Choroid plexus epithelial cell (primary cell): ENCODE measurements at regions not wholly inside any gene's neighbourhood (a gene's known extent, or its start where the extent isn't known, plus 50 kb on each side); places are given as distances from the start of the nearest gene placed in this dataset.

Experiments used
- DNase-seq: peaks from one replicate; pipeline ENCODE4 v3.0.0-alpha.2; 2010; ENCODE audit warnings: low read depth
- H3K4me3 ChIP-seq: 2 replicates; pipeline ENCODE4 v1.5.1; 2011; ENCODE audit warnings: low read depth, mild to moderate bottlenecking, control low read depth, low read length, moderate library complexity
- TF ChIP-seq, protein P1 (sequence below): conservative IDR thresholded peaks from 2 replicates; pipeline ENCODE4 v1.5.1; 2011; ENCODE audit warnings: low read depth, mild to moderate bottlenecking, control low read depth, inconsistent platforms, low read length, moderate library complexity

DNA sequence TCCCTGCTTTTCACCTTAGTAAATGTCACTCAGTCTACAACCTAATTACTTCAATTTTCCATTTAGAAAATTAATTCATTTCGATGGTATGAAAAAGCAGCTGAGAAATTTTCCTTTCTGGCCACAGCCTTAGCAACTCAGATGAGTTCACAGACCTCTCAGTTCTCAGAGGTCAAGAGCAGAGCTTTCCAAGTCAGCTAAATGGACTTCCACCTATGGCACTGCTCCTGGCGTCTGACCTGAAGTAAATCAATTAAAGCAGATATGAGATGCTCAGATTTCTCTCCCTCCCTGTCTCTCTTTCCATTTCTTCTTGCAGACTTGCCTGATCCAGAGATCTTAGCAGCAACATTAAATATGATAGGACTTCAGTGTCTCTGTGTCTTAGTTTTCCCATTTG lies 412.6 kb downstream of the QKI start:
- DNase-seq: no peak

DNA sequence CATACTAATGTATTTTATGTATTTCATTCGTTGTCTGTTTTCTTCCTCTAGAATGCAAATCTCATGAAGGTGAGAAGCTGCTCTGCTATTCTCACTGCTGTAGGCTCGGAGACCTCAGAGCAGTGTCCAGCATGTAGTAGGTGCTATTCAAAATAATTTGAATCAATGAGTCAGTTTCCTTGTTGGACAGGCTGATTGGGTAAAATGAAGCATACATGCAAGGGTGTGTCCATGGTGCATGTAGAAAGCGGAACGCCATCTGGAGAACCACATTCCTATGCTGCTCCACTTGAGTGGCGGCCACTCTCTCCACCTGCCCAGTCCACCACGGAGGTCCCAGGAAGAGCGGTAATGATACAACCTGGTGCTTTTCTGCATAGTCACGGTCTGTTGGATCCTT lies 412.1 kb downstream of the QKI start:
- TF ChIP-seq, protein P1, sequence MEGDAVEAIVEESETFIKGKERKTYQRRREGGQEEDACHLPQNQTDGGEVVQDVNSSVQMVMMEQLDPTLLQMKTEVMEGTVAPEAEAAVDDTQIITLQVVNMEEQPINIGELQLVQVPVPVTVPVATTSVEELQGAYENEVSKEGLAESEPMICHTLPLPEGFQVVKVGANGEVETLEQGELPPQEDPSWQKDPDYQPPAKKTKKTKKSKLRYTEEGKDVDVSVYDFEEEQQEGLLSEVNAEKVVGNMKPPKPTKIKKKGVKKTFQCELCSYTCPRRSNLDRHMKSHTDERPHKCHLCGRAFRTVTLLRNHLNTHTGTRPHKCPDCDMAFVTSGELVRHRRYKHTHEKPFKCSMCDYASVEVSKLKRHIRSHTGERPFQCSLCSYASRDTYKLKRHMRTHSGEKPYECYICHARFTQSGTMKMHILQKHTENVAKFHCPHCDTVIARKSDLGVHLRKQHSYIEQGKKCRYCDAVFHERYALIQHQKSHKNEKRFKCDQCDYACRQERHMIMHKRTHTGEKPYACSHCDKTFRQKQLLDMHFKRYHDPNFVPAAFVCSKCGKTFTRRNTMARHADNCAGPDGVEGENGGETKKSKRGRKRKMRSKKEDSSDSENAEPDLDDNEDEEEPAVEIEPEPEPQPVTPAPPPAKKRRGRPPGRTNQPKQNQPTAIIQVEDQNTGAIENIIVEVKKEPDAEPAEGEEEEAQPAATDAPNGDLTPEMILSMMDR: no peak
- no peak overlapping the region for H3K4me3 ChIP-seq
- no peak for DNase-seq

More for the DNA sequence above, 412.6 kb downstream of the QKI start:
- TF ChIP-seq, protein P1: no peak
- H3K4me3 ChIP-seq: no peak overlapping the region

DNA sequence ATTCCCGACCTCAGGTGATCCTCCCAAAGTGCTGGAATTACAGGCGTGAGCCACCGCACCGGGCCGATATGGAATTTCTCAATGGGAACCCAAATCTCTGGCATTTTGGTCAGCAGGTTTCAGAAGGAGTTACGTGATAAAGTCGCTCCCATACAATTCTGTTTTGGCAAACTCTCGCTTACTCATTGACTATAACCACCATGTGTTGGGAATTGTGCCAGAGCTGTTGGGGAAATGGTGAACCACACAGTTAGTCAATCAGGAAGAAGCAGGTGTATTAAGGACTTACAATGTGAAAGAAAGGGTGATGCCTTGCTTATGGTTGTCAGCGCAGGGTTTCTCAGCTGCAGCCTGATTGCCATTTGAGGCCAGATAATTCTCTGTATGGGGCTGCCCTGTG lies 410.5 kb downstream of the QKI start:
- DNase-seq: peak; percentile 18
- H3K4me3 ChIP-seq: no peak overlapping the region
- TF ChIP-seq, protein P1: no peak

DNA sequence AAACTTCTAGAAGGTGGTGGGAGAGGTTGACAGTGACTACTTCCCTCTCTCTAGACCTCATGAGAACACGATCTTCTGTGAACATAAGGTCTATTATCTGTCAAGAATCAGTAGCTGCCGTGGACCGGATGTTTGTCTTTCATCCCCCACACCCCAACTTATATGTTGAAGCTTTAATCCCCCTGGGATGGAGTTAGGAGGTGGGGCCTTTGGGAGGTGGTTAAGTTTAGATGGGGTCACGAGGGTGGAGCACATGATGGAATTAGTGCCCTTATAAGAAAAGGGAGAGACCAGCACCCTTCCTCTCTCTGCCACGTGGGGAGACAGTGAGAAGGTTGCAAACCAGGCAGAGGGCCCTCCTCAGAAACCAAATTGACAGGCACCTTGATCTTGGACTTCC lies 409.1 kb downstream of the QKI start:
- TF ChIP-seq, protein P1: no peak
- no peak for DNase-seq

DNA sequence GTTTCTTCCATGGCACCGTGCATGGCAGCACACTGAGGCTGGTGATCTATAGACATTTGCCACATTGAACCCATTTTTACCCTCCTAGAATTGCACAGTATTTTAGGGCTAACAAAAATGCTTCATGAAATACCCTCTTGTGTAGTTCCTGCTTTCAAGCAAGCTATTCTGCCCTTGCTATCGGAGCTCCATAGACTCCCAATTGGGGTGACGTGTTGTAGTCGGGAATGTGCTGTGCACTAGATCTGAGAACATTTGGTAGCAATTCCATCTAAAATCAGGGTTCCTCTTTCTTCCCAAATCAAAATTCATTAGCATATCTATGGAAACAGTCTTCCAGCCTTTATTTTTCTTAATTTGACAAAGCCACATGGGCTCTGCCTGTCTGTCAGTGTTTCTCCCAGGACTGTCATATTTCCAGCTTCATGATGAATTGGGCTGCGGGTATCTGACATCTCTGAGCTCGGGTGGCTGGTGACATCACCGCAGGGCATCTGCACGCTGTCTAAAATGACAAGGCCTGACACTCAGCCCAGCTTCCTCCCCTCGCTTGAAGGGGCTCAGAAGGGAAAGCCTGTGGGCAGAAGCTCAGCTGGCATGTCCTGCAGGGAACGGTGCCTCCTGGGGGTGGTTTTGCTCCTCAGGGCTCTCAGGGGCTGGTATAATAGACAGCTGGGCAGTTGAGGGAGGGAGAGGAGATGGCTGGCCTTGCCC lies 406.4 kb downstream of the QKI start:
- H3K4me3 ChIP-seq: no peak overlapping the region
- DNase-seq: no peak
- TF ChIP-seq, protein P1: no peak

More for the DNA sequence above, 409.1 kb downstream of the QKI start:
- no peak overlapping the region for H3K4me3 ChIP-seq

DNA sequence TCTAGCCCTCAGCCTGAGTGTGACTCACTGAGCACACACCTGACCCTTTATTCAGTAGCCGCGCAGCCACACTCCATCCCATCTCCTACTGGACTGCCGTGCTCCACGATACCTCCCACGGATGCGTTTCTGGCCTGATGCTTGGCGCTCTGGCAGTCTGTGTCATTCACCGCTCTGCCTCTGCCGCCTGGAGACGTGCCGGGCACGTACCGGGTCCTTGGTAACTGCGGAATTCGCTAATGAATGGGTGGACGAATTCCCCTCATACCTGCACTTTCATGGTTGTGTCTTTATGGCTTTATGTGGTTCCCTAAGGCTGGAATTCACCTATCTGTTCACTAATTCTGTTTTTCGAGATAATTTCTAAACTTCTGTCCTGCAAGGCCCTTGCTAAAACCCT lies 405.7 kb downstream of the QKI start:
- no peak for DNase-seq
- H3K4me3 ChIP-seq: no peak overlapping the region
- TF ChIP-seq, protein P1: no peak

DNA sequence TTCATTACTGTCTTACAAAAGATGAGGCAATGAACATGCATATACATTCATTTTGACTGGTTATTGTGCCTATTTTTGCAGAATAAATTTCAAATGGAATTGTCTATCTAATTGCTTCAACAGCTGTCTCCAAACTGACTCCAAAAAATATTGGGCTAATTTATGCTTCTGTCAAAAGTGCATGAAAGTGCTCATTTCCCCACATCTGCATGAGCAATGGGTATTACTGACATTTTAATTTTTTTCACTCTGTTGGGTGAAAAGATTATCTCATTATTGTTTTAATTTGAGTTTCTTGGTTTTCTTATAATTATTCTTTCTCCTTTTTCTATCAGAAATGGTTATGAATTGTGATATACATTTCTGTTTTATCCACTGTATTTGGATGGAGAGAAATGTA lies 404.2 kb downstream of the QKI start:
- no peak overlapping the region for H3K4me3 ChIP-seq
- DNase-seq: no peak
- TF ChIP-seq, protein P1: no peak
